Esophagus squamous epithelium (tissue), 4 donors: ENCODE measurements at regions not wholly inside any gene's neighbourhood (a gene's known extent, or its start where the extent isn't known, plus 50 kb on each side); places are given as distances from the start of the nearest gene placed in this dataset.

Experiments
- POLR2A ChIP-seq, 4 donors: fragments of 450-650 bp; IDR thresholded peaks; one replicate each; pipeline ENCODE4 v1.6.1; 2017; ENCODE audit warnings: antibody characterized with exemption in 4 of 4, mild to moderate bottlenecking in 4 of 4, moderate library complexity in 3 of 4
- TF ChIP-seq, protein P1 (sequence below), 6 experiments: fragments of 450-650 bp in 4 of 6; fragments of 200-600 bp in 2 of 6; sonication (generic) in 2 of 6; IDR thresholded peaks; one replicate each; pipeline ENCODE4 v1.5.1; 2016 to 2019; ENCODE audit warnings: antibody characterized with exemption in 6 of 6, mild to moderate bottlenecking in 4 of 6, moderate library complexity in 4 of 6

GRCh38 chr5:25412116-25412661 lies 767.4 kb upstream of the CDH10 start:
- TF ChIP-seq, protein P1, sequence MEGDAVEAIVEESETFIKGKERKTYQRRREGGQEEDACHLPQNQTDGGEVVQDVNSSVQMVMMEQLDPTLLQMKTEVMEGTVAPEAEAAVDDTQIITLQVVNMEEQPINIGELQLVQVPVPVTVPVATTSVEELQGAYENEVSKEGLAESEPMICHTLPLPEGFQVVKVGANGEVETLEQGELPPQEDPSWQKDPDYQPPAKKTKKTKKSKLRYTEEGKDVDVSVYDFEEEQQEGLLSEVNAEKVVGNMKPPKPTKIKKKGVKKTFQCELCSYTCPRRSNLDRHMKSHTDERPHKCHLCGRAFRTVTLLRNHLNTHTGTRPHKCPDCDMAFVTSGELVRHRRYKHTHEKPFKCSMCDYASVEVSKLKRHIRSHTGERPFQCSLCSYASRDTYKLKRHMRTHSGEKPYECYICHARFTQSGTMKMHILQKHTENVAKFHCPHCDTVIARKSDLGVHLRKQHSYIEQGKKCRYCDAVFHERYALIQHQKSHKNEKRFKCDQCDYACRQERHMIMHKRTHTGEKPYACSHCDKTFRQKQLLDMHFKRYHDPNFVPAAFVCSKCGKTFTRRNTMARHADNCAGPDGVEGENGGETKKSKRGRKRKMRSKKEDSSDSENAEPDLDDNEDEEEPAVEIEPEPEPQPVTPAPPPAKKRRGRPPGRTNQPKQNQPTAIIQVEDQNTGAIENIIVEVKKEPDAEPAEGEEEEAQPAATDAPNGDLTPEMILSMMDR (IDR thresholded peaks at IDR 0.05), result no peak
- TF ChIP-seq POLR2A (IDR thresholded peaks at IDR 0.05), result no peak
